T-cell (primary cell): ENCODE measurements at regions not wholly inside any gene's neighbourhood (a gene's known extent, or its start where the extent isn't known, plus 50 kb on each side); places are given as distances from the start of the nearest gene placed in this dataset.

Experiments
- ATAC-seq, 4 experiments: fragments of 200-7000 bp in 3 of 4; fragments of 150-1000 bp in 1 of 4; cut with Tn5 transposase; replicated peaks in 1 of 4; 1 replicate in 3 of 4; 2 replicates in 1 of 4; pipeline ENCODE4 v1.10.0; 2021; ENCODE audit warnings: moderate library complexity in 3 of 4, mild to moderate bottlenecking in 2 of 4, moderate number of reproducible peaks in 1 of 4
- CTCF ChIA-PET, 2 donors: fragments of 300-600 bp; sonication (Branson Sonifier 250); formaldehyde crosslinking; loops; one replicate each; lab custom pipeline; 2022; ENCODE audit warnings: antibody characterized with exemption in 2 of 2; lab: Charles Lee
- POLR2A ChIA-PET, 2 donors: fragments of 300-600 bp; sonication (Branson Sonifier 250); formaldehyde crosslinking; loops; one replicate each; lab custom pipeline; 2022; ENCODE audit warnings: antibody characterized with exemption in 2 of 2; lab: Charles Lee
- DNase-seq, 35 experiments: peaks; one replicate each; pipeline versions ENCODE4 v3.0.0 to v3.0.0-alpha.2; 2013 to 2023
- H3K27ac ChIP-seq: one replicate; pipeline ENCODE4 v1.5.1; 2013; ENCODE audit warnings: low read length
- H3K27me3 ChIP-seq, 2 experiments: replicated peaks in 1 of 2; 1 replicate in 1 of 2; 2 replicates in 1 of 2; pipeline versions ENCODE4 v1.6.1 to v1.7.0; 2013; ENCODE audit warnings: low read length in 1 of 2, mixed read lengths in 1 of 2; ENCODE audit not compliant: control insufficient read depth in 2 of 2, insufficient read depth in 2 of 2; ENCODE audit errors: extremely low read depth in 1 of 2
- H3K36me3 ChIP-seq, 2 donors: 1 replicate in 1 of 2; 2 replicates in 1 of 2; pipeline versions ENCODE4 v1.6.1 to v1.7.0; 2013; ENCODE audit warnings: low read length in 1 of 2; ENCODE audit not compliant: control insufficient read depth in 2 of 2, insufficient read depth in 1 of 2; ENCODE audit errors: extremely low read depth in 1 of 2
- H3K4me1 ChIP-seq, 2 experiments: 1 replicate in 1 of 2; 2 replicates in 1 of 2; pipeline versions ENCODE4 v1.6.1 to v1.7.0; 2013; ENCODE audit warnings: low read length in 2 of 2, mixed read lengths in 1 of 2; ENCODE audit not compliant: insufficient read depth in 2 of 2, control insufficient read depth in 1 of 2; ENCODE audit errors: extremely low read depth in 1 of 2
- H3K4me3 ChIP-seq, 2 donors: 1 replicate in 1 of 2; 2 replicates in 1 of 2; pipeline versions ENCODE4 v1.5.1 to v1.7.0; 2013; ENCODE audit warnings: mild to moderate bottlenecking in 2 of 2, low read length in 1 of 2, moderate library complexity in 1 of 2; ENCODE audit not compliant: control insufficient read depth in 1 of 2; ENCODE audit errors: extremely low read depth in 1 of 2
- H3K9me3 ChIP-seq: 2 replicates; pipeline ENCODE4 v1.7.0; 2013
- H3K27ac Mint-ChIP-seq, 2 donors: one replicate each; pipeline ENCODE4 v1.8.0; 2020 to 2021; ENCODE audit warnings: mild to moderate bottlenecking in 2 of 2, mixed read lengths in 2 of 2
- H3K27me3 Mint-ChIP-seq, 2 donors: one replicate each; pipeline ENCODE4 v1.8.0; 2021 to 2022; ENCODE audit warnings: mixed read lengths in 2 of 2
- H3K36me3 Mint-ChIP-seq: one replicate; pipeline ENCODE4 v1.8.0; 2021; ENCODE audit warnings: mixed read lengths
- H3K4me1 Mint-ChIP-seq, 3 donors: one replicate each; pipeline ENCODE4 v1.8.0; 2020 to 2022; ENCODE audit warnings: mixed read lengths in 3 of 3, mild to moderate bottlenecking in 1 of 3
- H3K4me3 Mint-ChIP-seq, 3 donors: one replicate each; pipeline ENCODE4 v1.8.0; 2020 to 2022; ENCODE audit warnings: mild to moderate bottlenecking in 3 of 3, mixed read lengths in 3 of 3, moderate library complexity in 3 of 3
- H3K9me3 Mint-ChIP-seq, 3 donors: one replicate each; pipeline ENCODE4 v1.8.0; 2020 to 2022; ENCODE audit warnings: mixed read lengths in 3 of 3
- WGBS: methylation state at CpG from one replicate; pipeline ENCODE4 v1.1.5; 2013; ENCODE audit warnings: missing lambda C conversion rate; ENCODE audit not compliant: insufficient coverage; 5-methylcytosine and 5-hydroxymethylcytosine counted together

- Histone ChIP-seq H3K27me3 (no peaks in the 10 kb centered on the region), H3K4me1 (no peaks in the 10 kb centered on the region), H3K27ac (no peak overlapping the region), H3K9me3 (no peaks in the 10 kb centered on the region), H3K4me3 (no peak overlapping the region), H3K36me3 (no peaks in the 10 kb centered on the region)
- H3K36me3 Mint-ChIP-seq: no peaks in the 10 kb centered on the region
- no peak for DNase-seq
- H3K27ac Mint-ChIP-seq: no peak overlapping the region
- ChIA-PET CTCF (no interaction called here), POLR2A (no interaction called here)
- H3K4me3 Mint-ChIP-seq: no peak overlapping the region
- H3K4me1 Mint-ChIP-seq: no peaks in the 10 kb centered on the region
- H3K9me3 Mint-ChIP-seq: no peaks in the 10 kb centered on the region
- no peak for ATAC-seq
- WGBS: no CpG with 5 or more reads among the region's 2 CpGs
- H3K27me3 Mint-ChIP-seq: no peaks in the 10 kb centered on the region
Observed at GRCh38 chr4:103928370-103928769, 208.6 kb upstream of the TACR3 start.

DNA sequence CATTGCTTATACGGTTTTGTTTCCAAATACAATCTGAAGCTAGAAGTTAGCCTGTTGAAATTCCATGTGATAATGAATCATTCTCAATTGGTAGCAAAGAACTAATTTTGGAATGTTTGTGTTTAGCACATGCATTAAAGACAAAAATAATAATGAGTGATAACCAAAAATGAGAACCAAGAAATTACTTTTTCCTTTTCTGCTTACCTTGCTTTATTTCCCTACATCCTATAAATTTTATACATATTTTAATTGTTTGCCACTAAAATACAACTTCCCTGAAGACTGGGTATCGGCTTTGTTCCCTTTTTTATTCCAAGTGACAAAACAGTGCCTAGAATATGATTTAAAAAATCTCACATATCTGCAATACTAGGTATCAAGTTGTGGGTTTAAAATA, 203.8 kb upstream of the TACR3 start:
- no peak for DNase-seq
- Histone ChIP-seq H3K36me3 (no peaks in the 10 kb centered on the region), H3K27ac (no peak overlapping the region), H3K27me3 (no peaks in the 10 kb centered on the region), H3K4me3 (no peak overlapping the region), H3K4me1 (no peaks in the 10 kb centered on the region), H3K9me3 (no peaks in the 10 kb centered on the region)
- Mint-ChIP-seq H3K27ac (no peak overlapping the region), H3K4me1 (no peaks in the 10 kb centered on the region), H3K4me3 (no peak overlapping the region), H3K9me3 (no peaks in the 10 kb centered on the region), H3K27me3 (no peaks in the 10 kb centered on the region), H3K36me3 (no peaks in the 10 kb centered on the region)
- ChIA-PET CTCF (interaction anchor here in 1 of 2 donors (0.7 kb wide), 1 partner anchor 10 kb away, joined by 3 read pairs; no protein-coding TSS in a partner anchor), POLR2A (no interaction called here)
- WGBS: no CpG with 5 or more reads among the region's 2 CpGs
- ATAC-seq: no peak

DNA sequence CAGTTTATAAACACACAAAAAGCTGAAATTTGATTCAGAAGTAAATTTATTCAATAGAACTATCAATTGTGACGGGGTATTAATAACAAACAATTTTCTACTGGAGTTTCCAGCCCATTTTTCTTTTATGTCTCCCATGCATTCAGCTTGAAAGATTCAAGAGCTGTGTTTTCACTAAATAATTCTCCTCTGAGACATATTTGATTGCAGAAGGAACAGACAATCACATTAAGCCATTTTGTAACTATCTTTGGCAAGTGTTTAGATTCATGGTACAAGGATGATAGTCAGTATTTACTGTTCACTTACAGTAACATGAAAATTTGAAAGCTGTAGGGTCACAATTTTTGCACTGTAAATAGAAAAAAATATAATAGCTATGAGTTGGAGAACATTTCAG, 198.4 kb upstream of the TACR3 start:
- POLR2A ChIA-PET: no interaction called here
- no peak for DNase-seq
- no peak overlapping the region for H3K4me3 Mint-ChIP-seq
- CTCF ChIA-PET: no interaction called here
- H3K27ac ChIP-seq: no peak overlapping the region
- no peaks in the 10 kb centered on the region for H3K27me3 Mint-ChIP-seq
- WGBS: no CpG with 5 or more reads among the region's 1 CpG
- ATAC-seq: no peak
- H3K27me3 ChIP-seq: no peaks in the 10 kb centered on the region
- H3K4me3 ChIP-seq: no peak overlapping the region
- H3K27ac Mint-ChIP-seq: no peak overlapping the region
- no peaks in the 10 kb centered on the region for H3K36me3 Mint-ChIP-seq
- peaks cover 0 to 5% (median 0%) of the 10 kb centered on the region in 3 donors for H3K9me3 Mint-ChIP-seq
- H3K9me3 ChIP-seq: no peaks in the 10 kb centered on the region
- H3K36me3 ChIP-seq: no peaks in the 10 kb centered on the region
- no peaks in the 10 kb centered on the region for H3K4me1 ChIP-seq
- no peaks in the 10 kb centered on the region for H3K4me1 Mint-ChIP-seq

- ChIA-PET CTCF (no interaction called here), POLR2A (no interaction called here)
- Histone ChIP-seq H3K4me3 (no peak overlapping the region), H3K36me3 (no peaks in the 10 kb centered on the region), H3K27me3 (no peaks in the 10 kb centered on the region), H3K27ac (no peak overlapping the region), H3K9me3 (no peaks in the 10 kb centered on the region), H3K4me1 (no peaks in the 10 kb centered on the region)
- WGBS: no CpG with 5 or more reads among the region's 3 CpGs
- H3K4me3 Mint-ChIP-seq: no peak overlapping the region
- ATAC-seq (no peak), DNase-seq (no peak)
- H3K36me3 Mint-ChIP-seq: no peaks in the 10 kb centered on the region
- no peaks in the 10 kb centered on the region for H3K4me1 Mint-ChIP-seq
- peaks cover 0 to 5% (median 0%) of the 10 kb centered on the region in 3 donors for H3K9me3 Mint-ChIP-seq
- no peak overlapping the region for H3K27ac Mint-ChIP-seq
- H3K27me3 Mint-ChIP-seq: no peaks in the 10 kb centered on the region
Observed at GRCh38 chr4:103915224-103915869, 195.6 kb upstream of the TACR3 start.

- Histone ChIP-seq H3K27ac (no peak overlapping the region), H3K36me3 (no peaks in the 10 kb centered on the region), H3K27me3 (no peaks in the 10 kb centered on the region), H3K4me3 (no peak overlapping the region), H3K4me1 (no peaks in the 10 kb centered on the region), H3K9me3 (no peaks in the 10 kb centered on the region)
- ChIA-PET CTCF (no interaction called here), POLR2A (no interaction called here)
- Mint-ChIP-seq H3K27me3 (no peaks in the 10 kb centered on the region), H3K27ac (no peak overlapping the region), H3K4me3 (no peak overlapping the region), H3K36me3 (no peaks in the 10 kb centered on the region), H3K4me1 (no peaks in the 10 kb centered on the region), H3K9me3 (peaks cover 0 to 2% (median 0%) of the 10 kb centered on the region in 3 donors)
- DNase-seq (no peak), ATAC-seq (no peak)
- no CpG with 5 or more reads among the region's 2 CpGs for WGBS
Observed at GRCh38 chr4:103907414-103907813, 187.6 kb upstream of the TACR3 start.

DNA sequence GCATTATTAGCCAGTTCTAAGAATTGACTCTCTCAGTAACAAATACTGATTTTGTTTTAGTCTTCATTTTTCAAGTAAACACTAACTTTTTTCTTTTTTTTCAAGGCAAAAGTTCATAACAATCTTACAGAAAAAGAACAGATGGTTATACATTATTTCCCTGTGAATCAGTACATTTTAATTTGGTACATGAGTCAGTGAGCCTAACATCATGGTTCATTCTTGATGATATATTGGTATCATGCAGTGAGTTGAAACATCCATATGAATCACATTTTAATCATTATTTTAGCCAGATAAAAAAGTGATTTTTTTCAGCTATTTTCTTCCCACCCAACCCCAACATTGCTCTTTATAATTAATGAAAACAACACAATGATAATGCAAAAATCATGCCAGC, 184.3 kb upstream of the TACR3 start:
- POLR2A ChIA-PET: no interaction called here
- Histone ChIP-seq H3K4me1 (no peaks in the 10 kb centered on the region), H3K9me3 (no peaks in the 10 kb centered on the region), H3K4me3 (no peak overlapping the region), H3K27me3 (no peaks in the 10 kb centered on the region), H3K36me3 (no peaks in the 10 kb centered on the region), H3K27ac (no peak overlapping the region)
- DNase-seq (no peak), ATAC-seq (no peak)
- H3K36me3 Mint-ChIP-seq: no peaks in the 10 kb centered on the region
- no peak overlapping the region for H3K27ac Mint-ChIP-seq
- no peaks in the 10 kb centered on the region for H3K4me1 Mint-ChIP-seq
- no peaks in the 10 kb centered on the region for H3K27me3 Mint-ChIP-seq
- H3K9me3 Mint-ChIP-seq: peaks cover 0 to 13% (median 2%) of the 10 kb centered on the region in 3 donors
- H3K4me3 Mint-ChIP-seq: no peak overlapping the region
- CTCF ChIA-PET: no interaction called here

- H3K27ac ChIP-seq: no peak overlapping the region
- H3K4me3 Mint-ChIP-seq: no peak overlapping the region
- H3K27me3 ChIP-seq: no peaks in the 10 kb centered on the region
- ChIA-PET CTCF (interaction anchor here in 1 of 2 donors (0.5 kb wide), 1 partner anchor 115 kb away, joined by 6 read pairs; no protein-coding TSS in a partner anchor), POLR2A (no interaction called here)
- no peaks in the 10 kb centered on the region for H3K9me3 ChIP-seq
- DNase-seq: no peak
- H3K4me1 Mint-ChIP-seq: no peaks in the 10 kb centered on the region
- WGBS: no CpG with 5 or more reads among the region's 2 CpGs
- H3K9me3 Mint-ChIP-seq: peaks cover 0 to 20% (median 4%) of the 10 kb centered on the region in 3 donors
- H3K27me3 Mint-ChIP-seq: no peaks in the 10 kb centered on the region
- no peak for ATAC-seq
- no peaks in the 10 kb centered on the region for H3K4me1 ChIP-seq
- no peak overlapping the region for H3K27ac Mint-ChIP-seq
- no peaks in the 10 kb centered on the region for H3K36me3 Mint-ChIP-seq
- no peak overlapping the region for H3K4me3 ChIP-seq
- no peaks in the 10 kb centered on the region for H3K36me3 ChIP-seq
Observed at GRCh38 chr4:103902730-103903129, 182.9 kb upstream of the TACR3 start.
